ENCODE measurements at regions not wholly inside any gene's neighbourhood (a gene's known extent, or its start where the extent isn't known, plus 50 kb on each side); places are given as distances from the start of the nearest gene placed in this dataset.
"Not testable (repeated sequence)": the region's sequence is repeated elsewhere in the genome, so short reads cannot be mapped to it uniquely, and the experiment has no call there.

DNA sequence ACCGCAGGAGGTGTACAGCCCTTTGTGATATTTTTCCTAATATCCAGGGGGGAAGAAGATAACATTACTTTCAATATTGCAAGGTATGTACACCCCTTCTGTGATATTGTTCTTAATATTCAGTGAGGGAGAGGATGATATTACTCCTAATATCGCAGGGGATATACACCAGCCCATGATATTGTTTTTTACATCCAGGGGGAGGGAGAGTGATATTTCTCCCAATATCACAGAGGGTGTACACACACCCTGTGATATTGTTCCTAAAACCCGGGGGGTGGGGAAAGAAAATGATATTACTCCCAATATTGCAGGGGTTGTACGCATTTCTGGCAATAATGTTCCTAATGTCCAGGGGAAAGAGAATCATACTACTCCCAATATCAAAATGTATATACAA is 58.0 kb upstream of the SLC25A48 start:
- H3K9me3 ChIP-seq (ENCODE audit: control insufficient read depth in 3 of 3, low read length in 3 of 3): no peaks in the 10 kb centered on the region
- H3K27me3 ChIP-seq (ENCODE audit: control insufficient read depth in 3 of 3, insufficient read depth in 3 of 3, low read length in 3 of 3): peaks cover 4 to 12% (median 7%) of the 10 kb centered on the region in 3 donors

DNA sequence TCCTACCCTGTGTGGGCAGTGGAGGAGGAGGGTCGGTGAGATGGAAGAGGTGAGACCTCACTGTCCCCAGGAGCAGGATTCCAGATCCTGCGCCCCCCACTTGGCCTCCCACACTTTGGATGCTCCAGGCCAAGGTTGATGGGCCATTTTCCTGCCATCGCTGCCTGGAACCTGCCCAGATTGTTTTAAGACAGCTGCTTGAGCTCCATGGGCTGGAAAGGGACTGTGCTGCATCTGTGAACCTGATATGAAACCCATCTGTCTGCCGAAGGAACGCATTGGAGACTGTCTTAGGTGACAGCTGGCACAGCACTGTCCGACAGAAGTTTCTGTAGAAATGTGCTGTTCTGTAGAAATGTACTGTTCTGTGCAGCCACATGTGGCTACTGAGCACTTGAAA is 72.7 kb upstream of the SLC25A48 start:
- H3K9me3 ChIP-seq (ENCODE audit: control insufficient read depth in 3 of 3, low read length in 3 of 3): no peaks in the 10 kb centered on the region
- peaks cover 3 to 7% (median 6%) of the 10 kb centered on the region in 3 donors for H3K27me3 ChIP-seq (ENCODE audit: control insufficient read depth in 3 of 3, insufficient read depth in 3 of 3, low read length in 3 of 3)

More for the DNA sequence above, 58.0 kb upstream of the SLC25A48 start:
- Histone ChIP-seq H3K27ac (ENCODE audit: low read depth, low read length) (no peak overlapping the region), H3K4me3 (ENCODE audit: low read length in 3 of 3) (no peak overlapping the region), H3K36me3 (ENCODE audit: control insufficient read depth in 3 of 3, insufficient read depth in 3 of 3, low read length in 3 of 3) (no peaks in the 10 kb centered on the region), H3K9ac (ENCODE audit: low read depth in 1 of 3, low read length in 3 of 3) (no peak overlapping the region), H3K4me1 (ENCODE audit: control insufficient read depth in 3 of 3, insufficient read depth in 3 of 3, low read length in 3 of 3) (no peaks in the 10 kb centered on the region)

DNA sequence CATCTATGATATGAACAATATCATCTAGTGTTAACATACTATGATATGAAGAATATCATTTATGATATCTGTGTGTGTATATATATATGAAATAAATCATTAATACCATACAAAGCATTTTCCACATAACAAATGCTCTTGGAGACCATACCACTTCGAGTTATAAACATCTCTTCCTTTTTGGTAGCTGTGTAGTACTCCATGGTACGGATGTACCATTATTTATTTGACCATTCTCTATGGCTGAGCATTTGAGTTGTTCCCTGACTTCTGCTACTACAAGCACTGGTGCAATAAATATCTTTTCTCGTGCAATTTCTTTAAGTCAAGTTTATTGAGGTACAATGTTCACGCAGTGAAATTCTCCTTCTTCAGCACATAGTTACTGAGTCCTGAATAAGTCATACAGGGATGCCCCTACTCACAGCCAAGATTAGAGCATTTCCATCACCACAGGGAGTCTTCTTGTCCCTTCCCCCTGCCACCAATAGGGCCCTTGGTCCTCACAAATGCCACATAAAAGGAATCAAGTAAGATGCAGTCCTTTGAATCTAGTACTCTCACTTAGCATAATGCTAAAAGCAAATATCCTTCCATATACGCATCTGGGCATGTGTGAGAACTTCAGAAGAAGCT is 75.2 kb upstream of the SLC25A48 start:
- no peak overlapping the region for H3K4me3 ChIP-seq (ENCODE audit: low read length in 3 of 3)
- H3K9ac ChIP-seq (ENCODE audit: low read depth in 1 of 3, low read length in 3 of 3): no peak overlapping the region
- no peaks in the 10 kb centered on the region for H3K9me3 ChIP-seq (ENCODE audit: control insufficient read depth in 3 of 3, low read length in 3 of 3)
- H3K27ac ChIP-seq (ENCODE audit: low read depth, low read length): no peak overlapping the region
- H3K4me1 ChIP-seq (ENCODE audit: control insufficient read depth in 3 of 3, insufficient read depth in 3 of 3, low read length in 3 of 3): no peaks in the 10 kb centered on the region
- H3K36me3 ChIP-seq (ENCODE audit: control insufficient read depth in 3 of 3, insufficient read depth in 3 of 3, low read length in 3 of 3): no peaks in the 10 kb centered on the region
- H3K27me3 ChIP-seq (ENCODE audit: control insufficient read depth in 3 of 3, insufficient read depth in 3 of 3, low read length in 3 of 3): peaks cover 2 to 7% (median 3%) of the 10 kb centered on the region in 3 donors

More for the DNA sequence above, 72.7 kb upstream of the SLC25A48 start:
- H3K4me3 ChIP-seq (ENCODE audit: low read length in 3 of 3): no peak overlapping the region
- no peaks in the 10 kb centered on the region for H3K4me1 ChIP-seq (ENCODE audit: control insufficient read depth in 3 of 3, insufficient read depth in 3 of 3, low read length in 3 of 3)
- no peak overlapping the region for H3K9ac ChIP-seq (ENCODE audit: low read depth in 1 of 3, low read length in 3 of 3)
- H3K27ac ChIP-seq (ENCODE audit: low read depth, low read length): no peak overlapping the region
- H3K36me3 ChIP-seq (ENCODE audit: control insufficient read depth in 3 of 3, insufficient read depth in 3 of 3, low read length in 3 of 3): no peaks in the 10 kb centered on the region

DNA sequence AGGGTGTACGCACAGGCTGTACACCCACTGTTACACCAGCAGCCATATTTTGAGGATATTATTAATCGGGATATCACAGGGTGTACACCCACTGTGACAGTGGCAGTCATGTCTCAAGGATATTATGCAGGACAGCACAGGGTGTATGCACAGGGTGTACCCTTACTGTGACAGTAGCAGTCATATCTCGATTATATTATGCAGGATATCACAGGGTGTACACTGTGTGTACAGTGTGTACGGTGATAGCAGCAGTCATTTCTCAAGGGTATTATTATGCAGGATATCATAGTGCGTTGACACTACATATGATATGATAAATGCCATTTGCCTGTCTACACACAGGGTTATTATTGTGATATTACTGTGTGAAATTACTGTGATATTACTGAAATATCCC is 80.5 kb upstream of the SLC25A48 start:
- no peaks in the 10 kb centered on the region for H3K4me1 ChIP-seq (ENCODE audit: control insufficient read depth in 3 of 3, insufficient read depth in 3 of 3, low read length in 3 of 3)
- H3K9me3 ChIP-seq (ENCODE audit: control insufficient read depth in 3 of 3, low read length in 3 of 3): no peaks in the 10 kb centered on the region
- no peaks in the 10 kb centered on the region for H3K36me3 ChIP-seq (ENCODE audit: control insufficient read depth in 3 of 3, insufficient read depth in 3 of 3, low read length in 3 of 3)
- no peak overlapping the region for H3K9ac ChIP-seq (ENCODE audit: low read depth in 1 of 3, low read length in 3 of 3)
- no peak overlapping the region for H3K4me3 ChIP-seq (ENCODE audit: low read length in 3 of 3)
- no peaks in the 10 kb centered on the region for H3K27me3 ChIP-seq (ENCODE audit: control insufficient read depth in 3 of 3, insufficient read depth in 3 of 3, low read length in 3 of 3)
- H3K27ac ChIP-seq (ENCODE audit: low read depth, low read length): no peak overlapping the region

DNA sequence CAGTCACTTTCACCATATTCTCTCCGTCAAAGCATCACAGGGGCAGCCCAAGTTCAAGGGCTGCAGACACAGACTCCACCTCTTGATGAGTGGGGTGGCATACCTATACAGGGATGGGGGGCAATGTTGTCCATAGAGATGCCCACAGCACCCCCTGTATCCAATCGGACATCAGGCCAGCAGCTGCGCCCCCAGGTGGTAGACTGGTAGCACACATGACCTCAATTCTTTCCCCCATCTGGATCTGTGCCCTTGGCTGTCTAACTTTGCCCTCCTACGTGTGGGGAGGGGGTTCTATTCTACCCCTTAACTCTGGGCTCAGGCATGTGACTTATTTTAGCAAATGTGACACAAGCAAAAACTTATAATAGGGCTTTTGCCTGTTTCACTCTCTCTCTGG is 84.0 kb upstream of the SLC25A48 start:
- Histone ChIP-seq H3K4me3 (ENCODE audit: low read length in 3 of 3) (no peak overlapping the region), H3K27ac (ENCODE audit: low read depth, low read length) (no peak overlapping the region), H3K9me3 (ENCODE audit: control insufficient read depth in 3 of 3, low read length in 3 of 3) (no peaks in the 10 kb centered on the region), H3K36me3 (ENCODE audit: control insufficient read depth in 3 of 3, insufficient read depth in 3 of 3, low read length in 3 of 3) (no peaks in the 10 kb centered on the region), H3K27me3 (ENCODE audit: control insufficient read depth in 3 of 3, insufficient read depth in 3 of 3, low read length in 3 of 3) (no peaks in the 10 kb centered on the region), H3K9ac (ENCODE audit: low read depth in 1 of 3, low read length in 3 of 3) (no peak overlapping the region), H3K4me1 (ENCODE audit: control insufficient read depth in 3 of 3, insufficient read depth in 3 of 3, low read length in 3 of 3) (no peaks in the 10 kb centered on the region)

DNA sequence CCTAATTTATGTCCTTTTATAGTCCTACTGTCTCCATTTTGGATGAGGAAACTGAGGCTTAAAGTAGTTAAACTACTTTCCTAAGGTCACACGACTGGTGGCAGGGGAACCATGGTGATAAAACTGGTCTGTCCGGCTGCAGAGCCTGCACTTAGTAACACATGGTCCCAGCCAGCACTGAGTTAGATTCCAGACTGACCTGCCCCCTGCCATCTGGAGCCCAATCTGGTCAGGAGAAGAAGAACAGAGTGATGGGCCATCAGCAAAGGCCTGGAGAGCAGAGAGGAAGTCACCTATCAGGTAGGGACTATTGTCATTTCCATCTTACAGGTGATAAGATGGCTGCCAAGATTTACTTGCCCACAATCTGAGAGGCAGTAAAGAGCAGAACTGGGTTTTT is 86.6 kb upstream of the SLC25A48 start:
- H3K9me3 ChIP-seq (ENCODE audit: control insufficient read depth in 3 of 3, low read length in 3 of 3): no peaks in the 10 kb centered on the region
- H3K4me3 ChIP-seq (ENCODE audit: low read length in 3 of 3): no peak overlapping the region
- H3K4me1 ChIP-seq (ENCODE audit: control insufficient read depth in 3 of 3, insufficient read depth in 3 of 3, low read length in 3 of 3): no peaks in the 10 kb centered on the region
- no peaks in the 10 kb centered on the region for H3K27me3 ChIP-seq (ENCODE audit: control insufficient read depth in 3 of 3, insufficient read depth in 3 of 3, low read length in 3 of 3)
- H3K27ac ChIP-seq (ENCODE audit: low read depth, low read length): no peak overlapping the region
- no peak overlapping the region for H3K9ac ChIP-seq (ENCODE audit: low read depth in 1 of 3, low read length in 3 of 3)
- no peaks in the 10 kb centered on the region for H3K36me3 ChIP-seq (ENCODE audit: control insufficient read depth in 3 of 3, insufficient read depth in 3 of 3, low read length in 3 of 3)

DNA sequence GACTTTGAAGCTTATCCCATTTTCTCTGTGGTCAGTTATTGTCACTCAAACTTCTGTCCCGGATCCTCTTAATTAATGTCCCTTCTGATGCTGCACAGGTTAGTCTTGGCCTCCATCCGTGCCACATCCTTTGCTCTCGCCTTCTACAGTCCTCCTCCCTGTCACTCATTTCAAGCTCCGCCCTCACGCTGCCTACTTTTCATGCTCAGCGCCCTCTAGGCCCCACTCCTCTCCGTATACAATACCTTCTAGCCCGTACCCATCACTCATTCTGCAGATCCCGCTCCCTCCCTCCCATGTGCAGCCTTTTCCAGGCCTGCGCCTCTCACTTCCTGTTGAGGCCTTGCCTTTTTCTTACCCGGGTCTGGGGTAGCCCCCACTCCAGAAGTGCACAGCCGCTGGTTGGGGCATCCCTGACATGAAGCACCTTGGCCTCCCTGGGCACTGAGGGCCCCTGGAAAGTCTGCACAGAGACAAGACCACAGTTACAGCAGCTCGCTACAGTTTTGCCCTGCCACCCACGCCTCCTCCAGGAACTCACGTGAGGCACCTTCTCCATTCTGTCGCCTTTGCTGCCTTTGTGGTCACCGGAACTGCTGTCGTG is 88.5 kb upstream of the SLC25A48 start:
- Histone ChIP-seq H3K27ac (ENCODE audit: low read depth, low read length) (no peak overlapping the region), H3K27me3 (ENCODE audit: control insufficient read depth in 3 of 3, insufficient read depth in 3 of 3, low read length in 3 of 3) (no peaks in the 10 kb centered on the region), H3K36me3 (ENCODE audit: control insufficient read depth in 3 of 3, insufficient read depth in 3 of 3, low read length in 3 of 3) (no peaks in the 10 kb centered on the region), H3K9me3 (ENCODE audit: control insufficient read depth in 3 of 3, low read length in 3 of 3) (no peaks in the 10 kb centered on the region), H3K9ac (ENCODE audit: low read depth in 1 of 3, low read length in 3 of 3) (no peak overlapping the region), H3K4me3 (ENCODE audit: low read length in 3 of 3) (no peak overlapping the region), H3K4me1 (ENCODE audit: control insufficient read depth in 3 of 3, insufficient read depth in 3 of 3, low read length in 3 of 3) (no peaks in the 10 kb centered on the region)

DNA sequence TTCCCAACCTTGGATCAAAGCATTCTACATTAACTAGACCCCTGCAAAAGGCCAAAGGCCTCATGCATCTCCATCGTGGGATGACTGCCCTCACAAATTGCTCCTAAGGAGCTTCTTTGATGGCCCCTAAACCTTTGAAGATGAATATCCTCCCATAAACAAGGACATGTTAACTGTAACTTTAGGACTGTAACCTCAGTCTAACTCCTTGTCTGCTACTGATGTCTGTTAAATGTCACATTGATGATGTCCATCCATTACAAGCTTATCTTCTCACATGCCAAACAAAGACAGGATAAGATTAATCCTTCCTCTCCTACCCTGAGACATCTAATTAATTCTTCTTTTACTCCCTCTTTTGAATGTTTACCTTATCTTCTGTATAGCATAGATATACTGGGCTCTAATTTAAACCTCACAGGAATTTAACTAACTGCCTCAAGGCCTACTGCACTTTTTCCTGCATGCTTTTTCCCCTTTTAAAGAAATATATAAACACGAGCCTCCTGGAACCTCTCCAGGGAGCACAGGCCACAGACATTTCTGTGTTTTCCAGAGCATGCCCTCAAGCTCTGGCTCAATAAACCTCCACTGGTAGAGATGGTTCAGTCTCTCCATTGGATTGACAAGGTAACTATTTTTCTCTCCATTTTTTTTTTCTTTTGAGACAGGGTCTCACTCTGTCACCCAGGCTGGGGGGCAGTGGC is 90.6 kb upstream of the SLC25A48 start:
- Histone ChIP-seq H3K27ac (ENCODE audit: low read depth, low read length) (no peak overlapping the region), H3K9ac (ENCODE audit: low read depth in 1 of 3, low read length in 3 of 3) (no peak overlapping the region), H3K4me3 (ENCODE audit: low read length in 3 of 3) (no peak overlapping the region), H3K9me3 (ENCODE audit: control insufficient read depth in 3 of 3, low read length in 3 of 3) (no peaks in the 10 kb centered on the region), H3K27me3 (ENCODE audit: control insufficient read depth in 3 of 3, insufficient read depth in 3 of 3, low read length in 3 of 3) (no peaks in the 10 kb centered on the region), H3K36me3 (ENCODE audit: control insufficient read depth in 3 of 3, insufficient read depth in 3 of 3, low read length in 3 of 3) (no peaks in the 10 kb centered on the region), H3K4me1 (ENCODE audit: control insufficient read depth in 3 of 3, insufficient read depth in 3 of 3, low read length in 3 of 3) (peaks cover 0 to 4% (median 0%) of the 10 kb centered on the region in 3 donors)

DNA sequence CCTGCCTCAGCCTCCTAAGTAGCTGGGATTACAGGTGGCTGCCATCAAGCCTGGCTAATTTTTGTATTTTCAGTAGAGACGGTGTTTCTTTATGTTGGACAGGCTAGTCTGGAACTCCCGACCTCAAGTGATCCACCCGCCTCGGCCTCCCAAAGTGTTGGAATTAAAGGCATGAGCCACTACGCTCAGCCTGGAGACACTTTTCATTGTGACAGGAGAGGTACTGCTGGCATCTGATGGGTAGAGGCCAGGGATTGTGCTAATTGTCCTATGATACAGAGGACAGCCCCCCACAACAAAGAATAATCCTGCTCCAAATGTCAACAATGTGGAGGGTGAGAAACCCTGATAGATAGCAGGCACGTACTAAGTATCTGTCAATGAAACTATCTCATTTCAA is 91.3 kb upstream of the SLC25A48 start:
- no peak overlapping the region for H3K4me3 ChIP-seq (ENCODE audit: low read length in 3 of 3)
- peaks cover 0 to 4% (median 0%) of the 10 kb centered on the region in 3 donors for H3K4me1 ChIP-seq (ENCODE audit: control insufficient read depth in 3 of 3, insufficient read depth in 3 of 3, low read length in 3 of 3)
- no peaks in the 10 kb centered on the region for H3K36me3 ChIP-seq (ENCODE audit: control insufficient read depth in 3 of 3, insufficient read depth in 3 of 3, low read length in 3 of 3)
- no peaks in the 10 kb centered on the region for H3K9me3 ChIP-seq (ENCODE audit: control insufficient read depth in 3 of 3, low read length in 3 of 3)
- no peak overlapping the region for H3K27ac ChIP-seq (ENCODE audit: low read depth, low read length)
- no peak overlapping the region for H3K9ac ChIP-seq (ENCODE audit: low read depth in 1 of 3, low read length in 3 of 3)
- H3K27me3 ChIP-seq (ENCODE audit: control insufficient read depth in 3 of 3, insufficient read depth in 3 of 3, low read length in 3 of 3): no peaks in the 10 kb centered on the region

DNA sequence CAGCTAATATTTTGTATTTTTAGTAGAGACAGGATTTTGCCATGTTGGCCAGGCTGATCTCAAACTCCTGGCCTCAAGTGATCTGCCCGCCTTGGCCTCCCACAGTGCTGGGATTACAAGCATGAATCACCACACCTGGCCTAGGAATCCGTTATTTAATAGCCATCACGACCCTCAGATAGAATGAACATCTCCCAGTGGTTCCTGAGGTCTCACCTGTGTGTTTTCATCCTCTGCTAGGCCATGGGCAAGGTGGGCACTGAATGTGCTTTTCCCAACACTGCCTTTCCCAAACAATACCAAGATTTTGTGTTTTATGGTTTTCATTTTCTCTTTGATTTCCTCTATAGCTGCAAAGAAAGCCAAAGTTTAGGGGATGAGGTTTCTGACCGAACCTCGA is 92.2 kb upstream of the SLC25A48 start:
- H3K27ac ChIP-seq (ENCODE audit: low read depth, low read length); H3K36me3 ChIP-seq (ENCODE audit: control insufficient read depth in 3 of 3, insufficient read depth in 3 of 3, low read length in 3 of 3); H3K9me3 ChIP-seq (ENCODE audit: control insufficient read depth in 3 of 3, low read length in 3 of 3); H3K27me3 ChIP-seq (ENCODE audit: control insufficient read depth in 3 of 3, insufficient read depth in 3 of 3, low read length in 3 of 3); H3K4me1 ChIP-seq (ENCODE audit: control insufficient read depth in 3 of 3, insufficient read depth in 3 of 3, low read length in 3 of 3); H3K4me3 ChIP-seq (ENCODE audit: low read length in 3 of 3); H3K9ac ChIP-seq (ENCODE audit: low read depth in 1 of 3, low read length in 3 of 3): not testable (repeated sequence)

All from skeletal muscle tissue (tissue), 3 donors.